HL-60 (cell line): ENCODE measurements at regions not wholly inside any gene's neighbourhood (a gene's known extent, or its start where the extent isn't known, plus 50 kb on each side); places are given as distances from the start of the nearest gene placed in this dataset.

Experiments used
- DNase-seq, 2 experiments: peaks; one replicate each; pipeline ENCODE4 v3.0.0-alpha.2; 2010 to 2020; ENCODE audit warnings: low read depth in 1 of 2, low spot score in 1 of 2
- H3K27ac ChIP-seq: fragments of 250-450 bp; sonication (Bioruptor Pico); replicated peaks from 2 replicates; pipeline ENCODE4 v1.5.1; 2020; ENCODE audit warnings: mild to moderate bottlenecking, moderate library complexity
- H3K27me3 ChIP-seq: fragments of 250-450 bp; sonication (Bioruptor Pico); 2 replicates; pipeline ENCODE4 v1.5.1; 2021; ENCODE audit warnings: mild to moderate bottlenecking, moderate library complexity; ENCODE audit not compliant: insufficient read depth, poor library complexity, severe bottlenecking
- H3K4me3 ChIP-seq: replicated peaks from 2 replicates; pipeline ENCODE4 v1.5.1; 2011; ENCODE audit warnings: mild to moderate bottlenecking, control low read depth, low read length; ENCODE audit not compliant: insufficient read depth
- CTCF ChIP-seq: IDR thresholded peaks from one replicate; pipeline ENCODE4 v1.5.1; 2011; ENCODE audit warnings: low read length, control low read depth, inconsistent platforms; ENCODE audit not compliant: insufficient read depth
- GABPA ChIP-seq: IDR thresholded peaks from 2 replicates; pipeline ENCODE4 v1.6.1; 2012; ENCODE audit warnings: low read depth
- POLR2AphosphoS5 ChIP-seq: IDR thresholded peaks from 2 replicates; pipeline ENCODE4 v1.6.1; 2012; ENCODE audit warnings: low read depth
- REST ChIP-seq: IDR thresholded peaks from 2 replicates; pipeline ENCODE4 v1.6.1; 2012; ENCODE audit warnings: low read depth; ENCODE audit not compliant: insufficient replicate concordance
- SPI1 ChIP-seq: IDR thresholded peaks from 2 replicates; pipeline ENCODE4 v1.6.1; 2012; ENCODE audit warnings: low read depth, mild to moderate bottlenecking, borderline replicate concordance

- H3K4me3 ChIP-seq, result no peak overlapping the region
- H3K27ac ChIP-seq, result no peak overlapping the region
- TF ChIP-seq CTCF (no peak), GABPA (no peak), POLR2AphosphoS5 (no peak), REST (no peak), SPI1 (no peak)
- no peaks in the 10 kb centered on the region for H3K27me3 ChIP-seq
- no peak for DNase-seq
These were observed 111.9 kb upstream of the MAGI3 start for GRCh38 chr1:113278371-113278770.

- Histone ChIP-seq H3K27ac (no peak overlapping the region), H3K4me3 (no peak overlapping the region), H3K27me3 (no peaks in the 10 kb centered on the region)
- TF ChIP-seq POLR2AphosphoS5 (no peak), REST (no peak), SPI1 (no peak), GABPA (no peak), CTCF (no peak)
- DNase-seq, result no peak
These were observed 111.5 kb upstream of the MAGI3 start for GRCh38 chr1:113278777-113279176.

GRCh38 chr1:113279776-113280391 lies 110.4 kb upstream of the MAGI3 start:
- no peaks in the 10 kb centered on the region for H3K27me3 ChIP-seq
- DNase-seq, result no peak
- no peak overlapping the region for H3K4me3 ChIP-seq
- H3K27ac ChIP-seq, result no peak overlapping the region
- no peak for TF ChIP-seq SPI1
- no peak for TF ChIP-seq GABPA
- no peak for TF ChIP-seq POLR2AphosphoS5
- no peak for TF ChIP-seq CTCF
- TF ChIP-seq REST, result no peak
